ENCODE measurements at regions not wholly inside any gene's neighbourhood (a gene's known extent, or its start where the extent isn't known, plus 50 kb on each side); places are given as distances from the start of the nearest gene placed in this dataset.
"Not testable (repeated sequence)": the region's sequence is repeated elsewhere in the genome, so short reads cannot be mapped to it uniquely, and the experiment has no call there.

- Histone ChIP-seq H3K4me3 (ENCODE audit: low read length) (no peak overlapping the region), H2AFZ (ENCODE audit: low read depth, low read length) (no peak overlapping the region), H3K27me3 (ENCODE audit: insufficient read depth, low read length) (peaks cover 3% of the 10 kb centered on the region), H3K36me3 (ENCODE audit: insufficient read depth, low read length) (no peaks in the 10 kb centered on the region), H3K9me3 (ENCODE audit: low read length) (no peaks in the 10 kb centered on the region), H3K4me1 (ENCODE audit: insufficient read depth, low read length) (no peaks in the 10 kb centered on the region)
These were observed 142.6 kb downstream of the RTP5 start for GRCh38 chr2:242011991-242012764.

GRCh38 chr2:242012956-242013764 is 143.6 kb downstream of the RTP5 start:
- Histone ChIP-seq H3K27me3 (ENCODE audit: insufficient read depth, low read length) (peaks cover 3% of the 10 kb centered on the region), H3K36me3 (ENCODE audit: insufficient read depth, low read length) (no peaks in the 10 kb centered on the region), H2AFZ (ENCODE audit: low read depth, low read length) (no peak overlapping the region), H3K9me3 (ENCODE audit: low read length) (no peaks in the 10 kb centered on the region), H3K4me1 (ENCODE audit: insufficient read depth, low read length) (no peaks in the 10 kb centered on the region), H3K4me3 (ENCODE audit: low read length) (no peak overlapping the region)

- H3K4me1 ChIP-seq (ENCODE audit: insufficient read depth, low read length) = no peaks in the 10 kb centered on the region
- H3K4me3 ChIP-seq (ENCODE audit: low read length) = no peak overlapping the region
- peaks cover 3% of the 10 kb centered on the region for H3K27me3 ChIP-seq (ENCODE audit: insufficient read depth, low read length)
- no peak overlapping the region for H2AFZ ChIP-seq (ENCODE audit: low read depth, low read length)
- H3K9me3 ChIP-seq (ENCODE audit: low read length) = no peaks in the 10 kb centered on the region
- H3K36me3 ChIP-seq (ENCODE audit: insufficient read depth, low read length) = no peaks in the 10 kb centered on the region
These were observed 144.2 kb downstream of the RTP5 start for GRCh38 chr2:242013771-242014170.

- H2AFZ ChIP-seq (ENCODE audit: low read depth, low read length) = no peak overlapping the region
- peaks cover 3% of the 10 kb centered on the region for H3K27me3 ChIP-seq (ENCODE audit: insufficient read depth, low read length)
- H3K4me3 ChIP-seq (ENCODE audit: low read length) = no peak overlapping the region
- no peaks in the 10 kb centered on the region for H3K9me3 ChIP-seq (ENCODE audit: low read length)
- no peaks in the 10 kb centered on the region for H3K36me3 ChIP-seq (ENCODE audit: insufficient read depth, low read length)
- no peaks in the 10 kb centered on the region for H3K4me1 ChIP-seq (ENCODE audit: insufficient read depth, low read length)
These were observed 145.9 kb downstream of the RTP5 start for GRCh38 chr2:242015108-242016065.

- Histone ChIP-seq H2AFZ (ENCODE audit: low read depth, low read length) (no peak overlapping the region), H3K27me3 (ENCODE audit: insufficient read depth, low read length) (peaks cover 3% of the 10 kb centered on the region), H3K36me3 (ENCODE audit: insufficient read depth, low read length) (no peaks in the 10 kb centered on the region), H3K4me1 (ENCODE audit: insufficient read depth, low read length) (no peaks in the 10 kb centered on the region), H3K4me3 (ENCODE audit: low read length) (no peak overlapping the region), H3K9me3 (ENCODE audit: low read length) (no peaks in the 10 kb centered on the region)
These were observed 147.6 kb downstream of the RTP5 start for GRCh38 chr2:242017086-242017485.

- H3K4me1 ChIP-seq (ENCODE audit: insufficient read depth, low read length); H3K9me3 ChIP-seq (ENCODE audit: low read length); H3K36me3 ChIP-seq (ENCODE audit: insufficient read depth, low read length); H2AFZ ChIP-seq (ENCODE audit: low read depth, low read length); H3K27me3 ChIP-seq (ENCODE audit: insufficient read depth, low read length); H3K4me3 ChIP-seq (ENCODE audit: low read length): not testable (repeated sequence)
These were observed 148.9 kb downstream of the RTP5 start for GRCh38 chr2:242018416-242018815.

- Histone ChIP-seq H3K9me3 (ENCODE audit: low read length) (no peaks in the 10 kb centered on the region), H2AFZ (ENCODE audit: low read depth, low read length) (no peak overlapping the region), H3K27me3 (ENCODE audit: insufficient read depth, low read length) (no peaks in the 10 kb centered on the region), H3K4me3 (ENCODE audit: low read length) (no peak overlapping the region), H3K4me1 (ENCODE audit: insufficient read depth, low read length) (no peaks in the 10 kb centered on the region), H3K36me3 (ENCODE audit: insufficient read depth, low read length) (no peaks in the 10 kb centered on the region)
These were observed 149.8 kb downstream of the RTP5 start for GRCh38 chr2:242019344-242019743.

GRCh38 chr2:242020196-242021004 is 150.9 kb downstream of the RTP5 start:
- Histone ChIP-seq H3K9me3 (ENCODE audit: low read length) (no peaks in the 10 kb centered on the region), H3K4me3 (ENCODE audit: low read length) (no peak overlapping the region), H3K27me3 (ENCODE audit: insufficient read depth, low read length) (no peaks in the 10 kb centered on the region)

GRCh38 chr2:242022550-242023290 is 153.2 kb downstream of the RTP5 start:
- no peaks in the 10 kb centered on the region for H3K27me3 ChIP-seq (ENCODE audit: insufficient read depth, low read length)
- no peak overlapping the region for H2AFZ ChIP-seq (ENCODE audit: low read depth, low read length)
- no peak overlapping the region for H3K4me3 ChIP-seq (ENCODE audit: low read length)
- no peaks in the 10 kb centered on the region for H3K36me3 ChIP-seq (ENCODE audit: insufficient read depth, low read length)
- H3K9me3 ChIP-seq (ENCODE audit: low read length) = no peaks in the 10 kb centered on the region
- H3K4me1 ChIP-seq (ENCODE audit: insufficient read depth, low read length) = no peaks in the 10 kb centered on the region

More at GRCh38 chr2:242020196-242021004, 150.9 kb downstream of the RTP5 start:
- Histone ChIP-seq H3K36me3 (ENCODE audit: insufficient read depth, low read length) (no peaks in the 10 kb centered on the region), H2AFZ (ENCODE audit: low read depth, low read length) (no peak overlapping the region), H3K4me1 (ENCODE audit: insufficient read depth, low read length) (no peaks in the 10 kb centered on the region)

- no peak overlapping the region for H2AFZ ChIP-seq (ENCODE audit: low read depth, low read length)
- H3K27me3 ChIP-seq (ENCODE audit: insufficient read depth, low read length) = no peaks in the 10 kb centered on the region
- no peaks in the 10 kb centered on the region for H3K9me3 ChIP-seq (ENCODE audit: low read length)
- no peak overlapping the region for H3K4me3 ChIP-seq (ENCODE audit: low read length)
- no peaks in the 10 kb centered on the region for H3K36me3 ChIP-seq (ENCODE audit: insufficient read depth, low read length)
- no peaks in the 10 kb centered on the region for H3K4me1 ChIP-seq (ENCODE audit: insufficient read depth, low read length)
These were observed 155.3 kb downstream of the RTP5 start for GRCh38 chr2:242024751-242025355.

GRCh38 chr2:242027676-242028450 is 158.3 kb downstream of the RTP5 start:
- peaks cover 10% of the 10 kb centered on the region for H3K27me3 ChIP-seq (ENCODE audit: insufficient read depth, low read length)
- H3K36me3 ChIP-seq (ENCODE audit: insufficient read depth, low read length) = no peaks in the 10 kb centered on the region
- H3K4me3 ChIP-seq (ENCODE audit: low read length) = no peak overlapping the region
- H3K4me1 ChIP-seq (ENCODE audit: insufficient read depth, low read length) = no peaks in the 10 kb centered on the region
- H2AFZ ChIP-seq (ENCODE audit: low read depth, low read length) = no peak overlapping the region
- no peaks in the 10 kb centered on the region for H3K9me3 ChIP-seq (ENCODE audit: low read length)

Data from neuron (in vitro differentiated cells).